ENCODE measurements at regions not wholly inside any gene's neighbourhood (a gene's known extent, or its start where the extent isn't known, plus 50 kb on each side); places are given as distances from the start of the nearest gene placed in this dataset.
"Not testable (repeated sequence)": the region's sequence is repeated elsewhere in the genome, so short reads cannot be mapped to it uniquely, and the experiment has no call there.

- no peak for DNase-seq
Observed at GRCh38 chr9:103068753-103069152, 73.6 kb downstream of the CYLC2 start.

- DNase-seq: no peak
Observed at GRCh38 chr9:103078581-103078980, 83.4 kb downstream of the CYLC2 start.

- no peak for DNase-seq
Observed at GRCh38 chr9:103082494-103082893, 87.4 kb downstream of the CYLC2 start.

- DNase-seq: no peak
Observed at GRCh38 chr9:103089357-103089756, 94.2 kb downstream of the CYLC2 start.

GRCh38 chr9:103104101-103104500, 109.0 kb downstream of the CYLC2 start:
- no peak for DNase-seq

- DNase-seq: no peak
Observed at GRCh38 chr9:103116246-103116645, 121.1 kb downstream of the CYLC2 start.

- no peak for DNase-seq
Observed at GRCh38 chr9:103126494-103126893, 131.4 kb downstream of the CYLC2 start.

- DNase-seq: no peak
Observed at GRCh38 chr9:103139891-103140290, 144.8 kb downstream of the CYLC2 start.

- DNase-seq: no peak
Observed at GRCh38 chr9:103152473-103152872, 157.3 kb downstream of the CYLC2 start.

GRCh38 chr9:103167530-103167929, 172.4 kb downstream of the CYLC2 start:
- DNase-seq: no peak

- DNase-seq: no peak
Observed at GRCh38 chr9:103168254-103168653, 173.1 kb downstream of the CYLC2 start.

- DNase-seq: no peak
Observed at GRCh38 chr9:103169798-103170197, 174.7 kb downstream of the CYLC2 start.

- no peak for DNase-seq
Observed at GRCh38 chr9:103183701-103184171, 188.6 kb downstream of the CYLC2 start.

- no peak for DNase-seq
Observed at GRCh38 chr9:103186959-103187358, 191.8 kb downstream of the CYLC2 start.

GRCh38 chr9:103188781-103189350, 193.7 kb downstream of the CYLC2 start:
- DNase-seq: no peak

- no peak for DNase-seq
Observed at GRCh38 chr9:103193992-103194391, 198.9 kb downstream of the CYLC2 start.

- no peak for DNase-seq
Observed at GRCh38 chr9:103203172-103203571, 208.0 kb downstream of the CYLC2 start.

- DNase-seq: not testable (repeated sequence)
Observed at GRCh38 chr9:103205881-103206585, 210.9 kb downstream of the CYLC2 start.

- no peak for DNase-seq
Observed at GRCh38 chr9:103210607-103211006, 215.5 kb downstream of the CYLC2 start.

- DNase-seq: no peak
Observed at GRCh38 chr9:103215197-103215596, 220.1 kb downstream of the CYLC2 start.

- DNase-seq: no peak
Observed at GRCh38 chr9:103225702-103226646, 230.8 kb downstream of the CYLC2 start.

- DNase-seq: no peak
Observed at GRCh38 chr9:103226647-103227013, 231.5 kb downstream of the CYLC2 start.

- not testable (repeated sequence) for DNase-seq
Observed at GRCh38 chr9:103237571-103238109, 242.5 kb downstream of the CYLC2 start.
